ENCODE measurements at regions not wholly inside any gene's neighbourhood (a gene's known extent, or its start where the extent isn't known, plus 50 kb on each side); places are given as distances from the start of the nearest gene placed in this dataset.

- Mint-ChIP-seq H3K9me3 (peaks cover 4% of the 10 kb centered on the region), H3K36me3 (ENCODE audit: low read depth) (no peaks in the 10 kb centered on the region), H3K27ac (no peak overlapping the region), H3K4me1 (ENCODE audit: low read depth) (no peaks in the 10 kb centered on the region), H3K4me3 (no peak overlapping the region), H3K27me3 (peaks cover 20% of the 10 kb centered on the region)
- Histone ChIP-seq H3K27ac (ENCODE audit: low read depth in 1 of 2, low read length in 2 of 2) (no peak overlapping the region), H3K36me3 (ENCODE audit: insufficient read depth, low read length) (no peaks in the 10 kb centered on the region), H3K9me3 (ENCODE audit: control insufficient read depth in 1 of 2, insufficient read depth in 1 of 2, low read length in 2 of 2) (peaks cover 0 to 24% of the 10 kb centered on the region in 2 experiments), H3K4me3 (ENCODE audit: low read length) (no peak overlapping the region), H3K4me1 (ENCODE audit: insufficient read depth, low read length) (no peaks in the 10 kb centered on the region), H3K27me3 (ENCODE audit: control insufficient read depth in 1 of 2, insufficient read depth in 2 of 2, low read length in 2 of 2) (peaks cover 4 to 13% of the 10 kb centered on the region in 2 experiments)
- DNase-seq (peak in 1 of 14 experiments; percentile 12), ATAC-seq (ENCODE audit: poor library complexity) (no peak)
- ChIA-PET POLR2A (no interaction called here), CTCF (no interaction called here)
- intact Hi-C loops (cut with DNase I, micrococcal nuclease), result no loop called here
- no peak for TF ChIP-seq CTCF (IDR thresholded peaks at IDR 0.05)
Observed at GRCh38 chr2:239706367-239706766, 305.5 kb upstream of the HDAC4 start.

- intact Hi-C loops (cut with DNase I, micrococcal nuclease), result no loop called here
- POLR2A ChIA-PET, result no interaction called here
- no peaks in the 10 kb centered on the region for H3K4me1 Mint-ChIP-seq (ENCODE audit: low read depth)
- no peak overlapping the region for H3K27ac Mint-ChIP-seq
- H3K9me3 Mint-ChIP-seq, result peaks cover 2% of the 10 kb centered on the region
- no peaks in the 10 kb centered on the region for H3K4me1 ChIP-seq (ENCODE audit: insufficient read depth, low read length)
- peaks cover 14% of the 10 kb centered on the region for H3K27me3 Mint-ChIP-seq
- no peaks in the 10 kb centered on the region for H3K36me3 ChIP-seq (ENCODE audit: insufficient read depth, low read length)
- peaks cover 0 to 17% of the 10 kb centered on the region in 2 experiments for H3K9me3 ChIP-seq (ENCODE audit: control insufficient read depth in 1 of 2, insufficient read depth in 1 of 2, low read length in 2 of 2)
- no peak overlapping the region for H3K27ac ChIP-seq (ENCODE audit: low read depth in 1 of 2, low read length in 2 of 2)
- CTCF ChIA-PET, result no interaction called here
- no peak for ATAC-seq (ENCODE audit: poor library complexity)
- no peak overlapping the region for H3K4me3 ChIP-seq (ENCODE audit: low read length)
- TF ChIP-seq CTCF (IDR thresholded peaks at IDR 0.05), result no peak
- DNase-seq, result peak in 1 of 14 experiments; percentile 15
- H3K27me3 ChIP-seq (ENCODE audit: control insufficient read depth in 1 of 2, insufficient read depth in 2 of 2, low read length in 2 of 2), result peaks cover 4 to 13% of the 10 kb centered on the region in 2 experiments
- H3K36me3 Mint-ChIP-seq (ENCODE audit: low read depth), result no peaks in the 10 kb centered on the region
- H3K4me3 Mint-ChIP-seq, result no peak overlapping the region
Observed at GRCh38 chr2:239704737-239705136, 303.9 kb upstream of the HDAC4 start.

GRCh38 chr2:239703834-239704233, 303.0 kb upstream of the HDAC4 start:
- no peak overlapping the region for H3K4me3 Mint-ChIP-seq
- peaks cover 0 to 17% of the 10 kb centered on the region in 2 experiments for H3K9me3 ChIP-seq (ENCODE audit: control insufficient read depth in 1 of 2, insufficient read depth in 1 of 2, low read length in 2 of 2)
- peaks cover 7% of the 10 kb centered on the region for H3K27me3 Mint-ChIP-seq
- no peak overlapping the region for H3K27ac ChIP-seq (ENCODE audit: low read depth in 1 of 2, low read length in 2 of 2)
- H3K4me3 ChIP-seq (ENCODE audit: low read length), result no peak overlapping the region
- H3K4me1 Mint-ChIP-seq (ENCODE audit: low read depth), result no peaks in the 10 kb centered on the region
- no peak for DNase-seq
- no peaks in the 10 kb centered on the region for H3K36me3 ChIP-seq (ENCODE audit: insufficient read depth, low read length)
- no peaks in the 10 kb centered on the region for H3K36me3 Mint-ChIP-seq (ENCODE audit: low read depth)
- intact Hi-C loops (cut with DNase I, micrococcal nuclease), result no loop called here
- POLR2A ChIA-PET, result no interaction called here
- H3K27me3 ChIP-seq (ENCODE audit: control insufficient read depth in 1 of 2, insufficient read depth in 2 of 2, low read length in 2 of 2), result peaks cover 4 to 13% of the 10 kb centered on the region in 2 experiments
- H3K9me3 Mint-ChIP-seq, result peaks cover 2% of the 10 kb centered on the region
- no peak for TF ChIP-seq CTCF (IDR thresholded peaks at IDR 0.05)
- CTCF ChIA-PET, result no interaction called here
- ATAC-seq (ENCODE audit: poor library complexity), result no peak
- no peaks in the 10 kb centered on the region for H3K4me1 ChIP-seq (ENCODE audit: insufficient read depth, low read length)
- no peak overlapping the region for H3K27ac Mint-ChIP-seq
